Breast epithelium (tissue), 3 donors: ENCODE measurements at regions not wholly inside any gene's neighbourhood (a gene's known extent, or its start where the extent isn't known, plus 50 kb on each side); places are given as distances from the start of the nearest gene placed in this dataset.

Experiments used
- POLR2A ChIP-seq: fragments of 450-650 bp; IDR thresholded peaks from one replicate; pipeline ENCODE4 v1.6.1; 2016; ENCODE audit warnings: antibody characterized with exemption, mild to moderate bottlenecking, moderate library complexity
- POLR2AphosphoS5 ChIP-seq, 3 donors: sonication (generic); formaldehyde crosslinking; IDR thresholded peaks; one replicate each; pipeline ENCODE4 v1.6.1; 2017; ENCODE audit warnings: antibody characterized with exemption in 3 of 3
- TF ChIP-seq, protein P1 (sequence below), 3 donors: fragments of 450-650 bp; IDR thresholded peaks; one replicate each; pipeline ENCODE4 v1.5.1; 2016 to 2017; ENCODE audit warnings: antibody characterized with exemption in 3 of 3, mild to moderate bottlenecking in 3 of 3, moderate library complexity in 3 of 3

DNA sequence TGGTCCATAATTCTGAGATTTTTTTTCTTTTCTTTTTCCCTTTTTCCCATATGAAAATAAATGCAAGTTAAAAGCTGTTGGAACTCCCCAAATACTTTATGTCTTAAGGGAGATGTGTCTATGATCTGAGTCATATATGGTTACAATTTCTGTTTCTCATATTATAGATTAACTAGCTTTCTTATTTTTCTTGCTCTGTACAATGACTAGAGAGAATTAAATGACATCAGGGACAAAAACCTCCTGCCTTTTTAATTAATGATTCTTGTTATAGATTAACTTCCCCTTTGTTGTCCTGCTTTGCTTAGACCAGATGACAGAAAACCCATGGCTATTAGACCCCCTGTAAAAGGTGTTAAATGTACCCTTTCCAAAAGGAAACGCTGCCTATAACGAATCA lies 643.9 kb upstream of the NXPH2 start:
- TF ChIP-seq, protein P1, sequence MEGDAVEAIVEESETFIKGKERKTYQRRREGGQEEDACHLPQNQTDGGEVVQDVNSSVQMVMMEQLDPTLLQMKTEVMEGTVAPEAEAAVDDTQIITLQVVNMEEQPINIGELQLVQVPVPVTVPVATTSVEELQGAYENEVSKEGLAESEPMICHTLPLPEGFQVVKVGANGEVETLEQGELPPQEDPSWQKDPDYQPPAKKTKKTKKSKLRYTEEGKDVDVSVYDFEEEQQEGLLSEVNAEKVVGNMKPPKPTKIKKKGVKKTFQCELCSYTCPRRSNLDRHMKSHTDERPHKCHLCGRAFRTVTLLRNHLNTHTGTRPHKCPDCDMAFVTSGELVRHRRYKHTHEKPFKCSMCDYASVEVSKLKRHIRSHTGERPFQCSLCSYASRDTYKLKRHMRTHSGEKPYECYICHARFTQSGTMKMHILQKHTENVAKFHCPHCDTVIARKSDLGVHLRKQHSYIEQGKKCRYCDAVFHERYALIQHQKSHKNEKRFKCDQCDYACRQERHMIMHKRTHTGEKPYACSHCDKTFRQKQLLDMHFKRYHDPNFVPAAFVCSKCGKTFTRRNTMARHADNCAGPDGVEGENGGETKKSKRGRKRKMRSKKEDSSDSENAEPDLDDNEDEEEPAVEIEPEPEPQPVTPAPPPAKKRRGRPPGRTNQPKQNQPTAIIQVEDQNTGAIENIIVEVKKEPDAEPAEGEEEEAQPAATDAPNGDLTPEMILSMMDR (IDR thresholded peaks at IDR 0.05), result no peak
- TF ChIP-seq POLR2A (no peak), POLR2AphosphoS5 (IDR thresholded peaks at IDR 0.05) (no peak)
